ENCODE measurements at regions not wholly inside any gene's neighbourhood (a gene's known extent, or its start where the extent isn't known, plus 50 kb on each side); places are given as distances from the start of the nearest gene placed in this dataset.
"Not testable (repeated sequence)": the region's sequence is repeated elsewhere in the genome, so short reads cannot be mapped to it uniquely, and the experiment has no call there.

GRCh38 chr1:172839639-172840038 is 180.7 kb downstream of the FASLG start:
- not testable (repeated sequence) for DNase-seq

- DNase-seq: no peak
Measured at GRCh38 chr1:172843444-172843843, 184.5 kb downstream of the FASLG start.

GRCh38 chr1:172845371-172845770 is 186.5 kb downstream of the FASLG start:
- no peak for DNase-seq

GRCh38 chr1:172845865-172846264 is 187.0 kb downstream of the FASLG start:
- DNase-seq: no peak

GRCh38 chr1:172847814-172848213 is 188.9 kb downstream of the FASLG start:
- not testable (repeated sequence) for DNase-seq

DNA sequence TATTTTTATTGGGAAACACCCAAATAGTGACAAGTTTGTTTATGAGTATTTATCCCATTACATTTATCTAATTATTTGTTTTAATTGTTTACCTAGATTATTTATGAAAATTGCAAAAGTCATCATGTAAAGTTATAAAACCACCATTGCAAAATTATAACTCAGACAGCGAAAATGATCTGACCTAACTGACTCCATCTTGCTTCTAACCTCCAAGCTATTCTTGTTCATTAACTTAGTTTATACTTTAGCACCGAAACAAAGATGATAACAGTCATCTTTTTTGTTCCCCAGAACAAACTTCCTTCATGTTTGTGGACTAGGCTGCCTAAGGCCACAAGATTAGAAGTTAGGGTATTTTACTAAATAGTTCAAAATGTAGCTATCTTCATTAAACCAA is 190.8 kb downstream of the FASLG start:
- no peak for DNase-seq

- no peak for DNase-seq
Measured at GRCh38 chr1:172851077-172851476, 192.2 kb downstream of the FASLG start.

DNA sequence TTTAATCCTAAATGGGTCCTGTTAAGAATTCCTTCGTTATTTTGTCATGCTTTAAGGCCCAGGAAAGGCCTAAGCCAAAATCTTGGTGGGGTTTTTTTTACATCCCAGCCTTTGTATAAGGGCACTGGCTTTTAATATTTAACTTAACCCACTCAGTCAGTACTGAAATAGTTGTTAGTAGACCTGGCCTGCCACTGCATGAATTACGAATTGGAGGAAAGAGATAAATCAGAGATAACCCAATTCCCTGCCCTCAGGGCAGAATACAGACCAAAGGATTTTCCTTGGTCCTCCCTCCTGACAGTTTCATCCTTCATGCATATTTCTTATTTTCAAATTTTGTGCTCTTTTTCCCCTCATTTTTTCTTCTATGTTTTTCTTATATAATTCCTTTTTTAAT is 193.0 kb downstream of the FASLG start:
- DNase-seq: no peak

GRCh38 chr1:172855983-172856382 is 194.8 kb downstream of the TNFSF18 start:
- DNase-seq: not testable (repeated sequence)

DNA sequence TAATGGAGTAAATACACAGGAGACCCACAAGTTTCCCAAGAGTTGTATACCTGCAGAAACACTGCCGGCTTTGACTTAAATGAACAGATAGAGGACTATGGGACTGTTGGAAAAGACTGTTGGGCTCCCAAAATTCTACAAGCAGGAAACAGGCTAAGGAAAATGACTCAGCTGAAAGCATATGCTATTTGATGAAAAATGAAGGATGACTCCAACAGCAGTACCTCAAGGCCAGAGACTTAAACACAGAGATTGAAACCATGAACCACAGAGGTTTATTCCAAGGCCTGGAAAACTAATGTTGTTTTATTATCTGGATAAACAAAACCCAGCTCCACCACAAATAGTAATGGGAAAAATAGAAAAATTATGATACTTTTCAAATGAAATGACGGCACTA is 187.7 kb downstream of the TNFSF18 start:
- no peak for DNase-seq

GRCh38 chr1:172867216-172867818 is 183.4 kb downstream of the TNFSF18 start:
- DNase-seq: no peak

GRCh38 chr1:172870901-172871606 is 179.7 kb downstream of the TNFSF18 start:
- DNase-seq: no peak

DNA sequence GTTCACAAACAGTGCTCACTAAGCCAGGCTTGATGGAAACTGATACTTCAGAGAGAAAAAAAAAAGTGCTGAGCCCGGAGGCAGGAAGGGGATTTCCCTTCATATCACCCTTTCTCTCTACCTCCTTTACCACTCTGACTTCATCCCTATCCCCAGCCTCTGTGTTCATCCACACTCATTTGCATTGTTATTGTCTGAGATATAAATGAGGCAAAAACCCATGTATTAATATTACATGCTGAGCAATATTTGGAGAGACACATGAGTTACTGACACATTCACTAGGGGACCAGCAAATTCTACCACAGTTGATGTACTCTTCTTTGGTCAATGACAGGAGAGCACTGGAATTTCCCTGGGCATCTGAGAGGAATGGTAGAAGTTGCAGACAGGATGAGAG is 175.8 kb downstream of the TNFSF18 start:
- no peak for DNase-seq

- no peak for DNase-seq
Measured at GRCh38 chr1:172875892-172876291, 174.8 kb downstream of the TNFSF18 start.

- DNase-seq: no peak
Measured at GRCh38 chr1:172882385-172882784, 168.4 kb downstream of the TNFSF18 start.

GRCh38 chr1:172882791-172883386 is 167.9 kb downstream of the TNFSF18 start:
- no peak for DNase-seq

DNA sequence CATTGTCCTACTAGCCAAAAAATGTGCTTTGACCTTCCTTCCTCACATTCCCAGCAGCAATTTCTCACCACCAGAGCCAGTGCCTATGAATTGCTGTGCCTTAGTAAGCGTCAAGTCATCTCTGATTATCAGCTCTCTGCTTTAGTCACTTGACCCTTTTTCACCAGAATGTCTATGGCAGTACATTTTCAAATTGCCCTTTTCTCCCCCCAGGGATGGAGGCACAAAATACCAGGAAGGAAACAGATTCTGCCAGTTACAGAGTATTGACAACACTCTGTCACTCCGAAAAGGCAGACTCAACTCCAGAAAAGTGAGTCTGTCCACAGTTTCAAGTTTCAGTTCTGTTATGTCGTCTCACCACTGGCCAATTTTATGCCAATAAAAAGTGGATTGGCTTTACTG is 167.4 kb downstream of the TNFSF18 start:
- DNase-seq: no peak

DNA sequence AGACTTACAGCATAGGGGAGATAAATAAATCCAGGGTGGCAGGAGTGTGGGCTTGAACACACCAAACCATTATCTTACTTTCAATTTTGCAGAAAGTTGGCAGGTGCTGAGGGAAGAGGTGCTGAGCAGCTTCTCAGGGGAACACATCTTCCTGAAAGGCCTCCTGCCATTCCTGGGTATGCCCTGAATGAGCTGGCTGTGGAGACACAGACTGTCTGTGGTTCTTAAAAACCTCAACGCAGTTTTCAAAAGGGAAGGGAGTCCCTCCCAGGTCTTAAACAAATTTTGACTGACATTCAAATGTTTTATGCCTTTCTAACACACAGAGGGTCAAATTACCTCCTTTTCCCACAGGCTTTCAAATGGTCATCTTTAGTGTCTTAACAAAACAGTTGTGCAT is 166.9 kb downstream of the TNFSF18 start:
- DNase-seq: no peak

DNA sequence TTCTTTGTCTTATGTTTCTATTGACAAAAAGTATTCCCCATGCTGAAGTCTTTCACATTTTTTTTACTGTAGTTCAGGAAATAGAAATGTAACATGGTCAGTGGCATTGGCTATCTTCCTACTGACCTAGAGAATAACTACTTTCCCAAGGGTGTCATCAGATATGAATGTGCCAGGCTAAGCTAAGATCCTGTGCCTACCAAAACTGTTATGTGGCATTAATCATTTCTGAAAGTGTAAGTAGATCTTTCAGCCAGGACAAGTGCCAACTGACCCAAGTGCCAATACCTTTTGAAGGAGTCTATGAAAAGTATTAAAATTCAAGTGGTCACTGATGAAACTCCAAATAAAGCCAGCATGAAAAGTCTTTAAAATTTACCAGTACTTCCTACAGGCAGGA is 165.3 kb downstream of the TNFSF18 start:
- DNase-seq: no peak

DNA sequence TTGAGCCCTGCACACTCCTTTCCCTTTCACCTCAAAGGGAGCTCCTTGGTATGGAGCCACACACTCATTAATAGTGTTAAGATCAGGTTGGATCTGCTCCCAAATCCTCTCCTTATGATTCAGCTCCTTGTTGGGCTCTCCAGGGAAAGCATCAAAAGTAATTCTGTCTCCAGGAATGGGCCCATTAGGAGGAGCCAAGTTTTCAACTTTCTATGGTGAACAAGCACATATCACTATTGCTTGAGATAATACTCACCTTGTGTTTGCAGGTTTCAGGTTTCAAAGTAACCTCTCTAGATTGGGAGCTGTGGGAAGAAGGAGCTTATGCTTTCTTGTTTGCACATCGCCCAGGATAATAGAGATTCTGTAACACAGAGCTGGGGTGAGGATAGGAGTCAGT is 164.8 kb downstream of the TNFSF18 start:
- no peak for DNase-seq

DNA sequence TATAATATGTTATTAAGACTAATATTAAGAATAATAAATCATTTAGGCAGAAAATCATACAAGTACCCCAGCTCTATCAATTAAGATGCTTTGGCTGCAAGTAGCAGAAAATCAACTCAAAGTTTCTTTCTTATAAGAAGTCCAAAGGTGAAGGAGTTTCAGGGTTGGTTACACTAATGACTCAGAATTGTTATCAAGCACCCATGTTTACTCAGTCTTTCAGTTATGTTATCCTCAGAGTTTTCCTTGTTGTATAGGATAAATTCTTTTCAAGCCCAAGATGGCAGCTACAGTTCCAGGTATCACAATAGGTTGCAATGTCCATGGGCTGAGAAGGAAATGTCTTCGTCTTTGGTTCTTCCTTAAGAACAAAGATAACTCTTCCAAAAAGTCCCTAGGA is 163.6 kb downstream of the TNFSF18 start:
- DNase-seq: no peak

DNA sequence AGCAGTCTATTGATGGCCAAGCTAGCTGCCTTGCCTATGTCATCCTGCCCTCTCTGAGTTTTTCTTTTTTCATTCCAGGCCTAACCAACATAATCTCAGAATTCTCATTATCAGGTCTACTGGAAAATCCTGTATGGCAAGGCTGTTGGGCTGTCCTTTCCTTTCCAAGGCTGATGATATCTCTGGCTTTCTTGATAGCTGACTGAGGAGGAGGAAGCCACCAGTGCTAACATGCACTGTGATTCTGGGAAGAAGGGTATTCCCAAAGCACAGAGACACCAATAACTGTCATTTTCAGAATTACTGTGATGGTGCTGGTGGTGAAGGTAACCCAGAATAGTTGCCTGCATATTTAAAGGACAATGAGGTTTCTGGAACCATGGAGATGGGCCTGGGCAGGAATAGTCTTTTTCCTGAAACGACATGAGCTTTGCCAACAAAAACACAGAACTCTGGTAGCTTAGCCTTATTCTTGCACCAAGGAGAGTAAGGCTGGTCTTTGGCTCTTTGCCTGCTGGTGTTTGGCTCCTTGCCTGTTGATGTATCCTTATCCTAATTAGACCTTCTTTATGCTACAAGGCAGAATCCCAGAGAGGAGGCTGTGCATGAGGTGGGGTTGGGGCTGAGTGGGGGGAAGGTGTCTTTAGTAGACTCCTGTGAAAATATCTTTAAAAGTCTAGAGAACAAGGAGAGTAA is 157.4 kb downstream of the TNFSF18 start:
- no peak for DNase-seq

DNA sequence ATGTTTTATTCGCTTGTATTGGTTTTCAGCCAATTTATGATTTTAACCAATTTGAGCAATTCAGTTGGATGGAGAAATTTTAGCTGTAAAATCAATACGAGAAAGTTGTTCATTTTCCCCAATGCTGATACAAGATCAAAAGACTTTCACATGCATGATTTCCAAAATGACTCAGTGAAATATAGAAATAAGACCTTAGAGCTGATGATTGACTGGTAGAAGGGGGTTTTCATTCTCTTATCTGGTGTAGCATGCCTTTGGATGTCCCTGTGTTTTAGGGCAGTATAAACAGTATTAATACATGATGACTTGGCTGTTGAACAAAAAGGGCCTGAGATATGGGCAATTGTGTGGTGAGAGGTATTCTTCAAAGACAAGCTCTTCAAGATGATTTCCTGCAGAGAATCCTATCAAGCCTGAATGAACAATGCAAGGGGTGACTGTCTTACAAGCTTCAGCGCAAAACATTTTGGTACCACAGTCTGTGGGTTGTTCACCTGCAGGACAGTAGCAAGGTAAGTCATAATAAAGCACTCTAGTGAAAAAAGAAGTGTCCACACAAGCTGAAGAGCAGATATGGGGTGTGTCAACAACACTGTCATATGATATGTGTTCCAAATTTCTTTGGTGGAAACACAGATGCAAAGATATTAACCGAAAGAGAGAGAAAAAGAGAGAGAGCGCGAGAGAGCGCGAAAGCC is 156.2 kb downstream of the TNFSF18 start:
- DNase-seq: no peak

Measured in NCI-H510A (cell line).